GM21529 (cell line): ENCODE measurements at regions not wholly inside any gene's neighbourhood (a gene's known extent, or its start where the extent isn't known, plus 50 kb on each side); places are given as distances from the start of the nearest gene placed in this dataset.
A peak's percentile ranks its signal among the peaks of the same experiment; 100 is the strongest.
"Not testable (repeated sequence)": the region's sequence is repeated elsewhere in the genome, so short reads cannot be mapped to it uniquely, and the experiment has no call there.

Experiments
- ATAC-seq: cut with Tn5 transposase; IDR thresholded peaks from one replicate; pipeline ENCODE4 v1.9.1; 2021; ENCODE audit not compliant: unreplicated experiment

GRCh38 chr3:176651622-176652021 is 545.7 kb downstream of the TBL1XR1 start:
- no peak for ATAC-seq

- ATAC-seq: peak; percentile 53
Observed at GRCh38 chr3:176650478-176650877, 546.8 kb downstream of the TBL1XR1 start.

- no peak for ATAC-seq
Observed at GRCh38 chr3:176647987-176648386, 549.3 kb downstream of the TBL1XR1 start.

- no peak for ATAC-seq
Observed at GRCh38 chr3:176633511-176633910, 563.8 kb downstream of the TBL1XR1 start.

GRCh38 chr3:176632925-176633324 is 564.4 kb downstream of the TBL1XR1 start:
- ATAC-seq: no peak

GRCh38 chr3:176631165-176631564 is 566.1 kb downstream of the TBL1XR1 start:
- no peak for ATAC-seq

GRCh38 chr3:176628101-176628639 is 569.1 kb downstream of the TBL1XR1 start:
- no peak for ATAC-seq

- ATAC-seq: no peak
Observed at GRCh38 chr3:176623468-176624150, 573.7 kb downstream of the TBL1XR1 start.

GRCh38 chr3:176619833-176620232 is 577.4 kb downstream of the TBL1XR1 start:
- no peak for ATAC-seq

- no peak for ATAC-seq
Observed at GRCh38 chr3:176615826-176616225, 581.5 kb downstream of the TBL1XR1 start.

GRCh38 chr3:176611703-176612102 is 585.6 kb downstream of the TBL1XR1 start:
- no peak for ATAC-seq

- ATAC-seq: no peak
Observed at GRCh38 chr3:176609361-176609760, 587.9 kb downstream of the TBL1XR1 start.

GRCh38 chr3:176605553-176605952 is 591.7 kb downstream of the TBL1XR1 start:
- ATAC-seq: not testable (repeated sequence)

GRCh38 chr3:176595307-176595706 is 602.0 kb downstream of the TBL1XR1 start:
- ATAC-seq: no peak

- no peak for ATAC-seq
Observed at GRCh38 chr3:176590722-176591121, 606.6 kb downstream of the TBL1XR1 start.

GRCh38 chr3:176587089-176587488 is 610.2 kb downstream of the TBL1XR1 start:
- ATAC-seq: no peak

GRCh38 chr3:176584413-176585176 is 612.7 kb downstream of the TBL1XR1 start:
- no peak for ATAC-seq

GRCh38 chr3:176583956-176584355 is 613.3 kb downstream of the TBL1XR1 start:
- no peak for ATAC-seq

- ATAC-seq: no peak
Observed at GRCh38 chr3:176581589-176581988, 615.7 kb downstream of the TBL1XR1 start.

- peak; percentile 65 for ATAC-seq
Observed at GRCh38 chr3:176579711-176580185, 617.5 kb downstream of the TBL1XR1 start.

GRCh38 chr3:176578316-176578715 is 619.0 kb downstream of the TBL1XR1 start:
- ATAC-seq: no peak

- ATAC-seq: no peak
Observed at GRCh38 chr3:176577447-176577846, 619.8 kb downstream of the TBL1XR1 start.
